Stimulated activated CD8-positive, alpha-beta memory T cell treated with anti-CD3 and anti-CD28 coated beads, Interleukin-15, amount 100 ng/mL, for 4 hours (primary cell): ENCODE measurements at regions not wholly inside any gene's neighbourhood (a gene's known extent, or its start where the extent isn't known, plus 50 kb on each side); places are given as distances from the start of the nearest gene placed in this dataset.
"Not testable (repeated sequence)": the region's sequence is repeated elsewhere in the genome, so short reads cannot be mapped to it uniquely, and the experiment has no call there.

Source experiments
- DNase-seq, 2 donors: peaks; one replicate each; pipeline ENCODE4 v3.0.0-alpha.2; 2020; ENCODE audit warnings: low read depth in 2 of 2

- no peak for DNase-seq
Observed at GRCh38 chr3:66933233-66933632, 64.9 kb upstream of the KBTBD8 start.

- DNase-seq = no peak
Observed at GRCh38 chr3:66934041-66934440, 64.1 kb upstream of the KBTBD8 start.

GRCh38 chr3:66934725-66935124 lies 63.4 kb upstream of the KBTBD8 start:
- DNase-seq = no peak

GRCh38 chr3:66937041-66937440 lies 61.1 kb upstream of the KBTBD8 start:
- not testable (repeated sequence) for DNase-seq

- DNase-seq = no peak
Observed at GRCh38 chr3:66938338-66938963, 59.7 kb upstream of the KBTBD8 start.

GRCh38 chr3:66948041-66948440 lies 50.1 kb upstream of the KBTBD8 start:
- no peak for DNase-seq
